ENCODE measurements at regions not wholly inside any gene's neighbourhood (a gene's known extent, or its start where the extent isn't known, plus 50 kb on each side); places are given as distances from the start of the nearest gene placed in this dataset.
"Not testable (repeated sequence)": the region's sequence is repeated elsewhere in the genome, so short reads cannot be mapped to it uniquely, and the experiment has no call there.

- no peak for DNase-seq
Observed at GRCh38 chr11:115605871-115606497, 101.8 kb upstream of the CADM1 start.

GRCh38 chr11:115605397-115605796 is 101.2 kb upstream of the CADM1 start:
- not testable (repeated sequence) for DNase-seq

DNA sequence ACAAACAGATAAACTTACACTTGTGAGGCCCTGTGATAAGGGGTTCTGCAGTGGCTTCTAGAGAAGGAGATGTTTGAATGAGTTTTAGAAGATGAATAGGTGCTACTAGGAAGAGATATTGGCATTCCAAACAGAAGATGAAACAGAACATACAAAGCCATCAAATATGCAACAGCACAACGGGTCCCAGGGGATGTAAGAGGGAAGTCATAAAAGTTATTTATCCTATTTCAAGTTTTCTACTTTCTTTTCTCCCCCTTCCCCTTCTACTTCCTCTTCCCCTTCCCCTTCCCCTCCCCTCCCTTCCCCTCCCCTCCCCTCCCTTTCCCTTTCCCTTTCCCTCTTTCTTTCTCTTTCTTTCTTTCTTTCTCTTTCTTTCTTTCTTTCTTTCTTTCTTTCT is 94.9 kb upstream of the CADM1 start:
- DNase-seq: no peak

DNA sequence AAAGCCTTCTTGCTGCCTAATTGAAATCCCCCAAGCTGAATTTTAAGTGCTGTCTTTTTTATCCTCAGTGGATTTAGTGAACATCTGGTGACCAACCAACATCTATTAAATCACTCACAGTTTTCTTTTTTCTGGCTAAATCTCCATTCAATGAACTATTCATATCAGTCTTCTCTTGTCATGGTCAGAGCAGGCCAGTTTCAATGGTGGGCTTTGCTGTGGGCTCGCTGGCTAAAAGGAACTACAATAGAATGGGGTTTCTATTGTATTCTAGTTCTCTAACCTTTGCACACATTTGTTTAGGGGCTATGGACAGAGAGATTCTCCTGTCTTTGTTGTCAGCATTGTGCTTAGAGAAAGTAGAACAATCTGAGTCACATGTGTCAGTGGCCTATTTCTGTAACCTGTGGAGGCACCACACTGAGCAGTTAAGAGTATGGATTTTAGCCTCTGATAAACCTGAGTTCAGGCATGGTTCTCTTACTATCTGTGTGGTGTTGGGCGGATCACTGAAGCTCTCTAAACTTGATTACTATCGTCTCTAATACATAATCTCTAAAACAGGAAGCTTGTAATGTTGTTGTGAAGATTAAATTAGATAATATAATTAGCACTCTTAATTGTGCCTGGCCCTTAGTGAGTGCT is 94.2 kb upstream of the CADM1 start:
- DNase-seq: no peak

GRCh38 chr11:115591380-115591779 is 87.2 kb upstream of the CADM1 start:
- DNase-seq: no peak

DNA sequence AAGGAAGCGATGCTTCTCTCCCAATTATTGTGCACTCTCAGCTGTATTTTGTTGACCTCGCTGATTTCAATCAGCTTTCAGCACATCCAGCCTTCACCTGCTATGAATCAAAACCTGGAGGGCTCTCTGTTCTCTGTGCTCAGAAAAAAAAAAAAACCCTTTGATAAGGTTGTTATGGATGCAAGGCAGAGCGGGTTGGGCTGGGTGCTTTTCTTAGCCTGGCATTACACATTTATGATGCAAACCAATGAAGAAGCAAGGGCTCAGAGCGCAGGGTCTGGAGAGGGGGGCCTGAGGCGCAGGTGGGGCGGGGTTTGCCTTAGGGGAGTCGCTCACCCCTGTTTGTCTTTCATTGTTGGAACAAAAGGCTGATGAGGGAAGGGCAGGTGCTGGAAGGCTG is 86.0 kb upstream of the CADM1 start:
- no peak for DNase-seq

DNA sequence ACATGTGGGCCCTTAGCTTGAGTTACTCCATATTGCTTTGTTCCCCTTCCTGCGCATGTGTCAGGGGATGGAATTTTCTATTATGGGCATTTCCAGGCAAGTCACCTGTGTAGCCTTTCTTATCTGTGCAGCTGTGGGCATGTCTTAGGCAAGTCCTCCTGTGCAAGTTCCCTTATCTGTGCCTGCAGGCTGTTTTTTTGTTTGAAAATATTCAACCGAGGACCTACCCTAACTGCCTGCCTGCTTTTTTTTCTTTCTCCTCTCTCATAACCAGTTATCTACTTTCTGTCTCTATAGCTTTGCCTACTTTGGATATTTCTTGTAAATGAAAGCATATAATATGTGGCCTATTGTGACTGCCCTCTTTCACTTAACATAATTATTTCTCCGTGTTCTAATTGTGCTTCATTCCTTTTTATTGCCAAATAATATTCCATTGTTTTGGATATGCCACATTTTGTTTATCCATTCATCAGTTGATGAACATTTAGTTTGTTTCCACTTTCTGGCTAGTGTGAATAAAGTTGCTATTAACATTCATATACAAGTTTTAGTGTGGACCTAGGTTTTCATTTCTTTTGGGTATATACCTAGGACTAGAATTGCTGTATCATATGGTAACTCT is 83.6 kb upstream of the CADM1 start:
- no peak for DNase-seq

GRCh38 chr11:115585361-115586024 is 81.3 kb upstream of the CADM1 start:
- no peak for DNase-seq

DNA sequence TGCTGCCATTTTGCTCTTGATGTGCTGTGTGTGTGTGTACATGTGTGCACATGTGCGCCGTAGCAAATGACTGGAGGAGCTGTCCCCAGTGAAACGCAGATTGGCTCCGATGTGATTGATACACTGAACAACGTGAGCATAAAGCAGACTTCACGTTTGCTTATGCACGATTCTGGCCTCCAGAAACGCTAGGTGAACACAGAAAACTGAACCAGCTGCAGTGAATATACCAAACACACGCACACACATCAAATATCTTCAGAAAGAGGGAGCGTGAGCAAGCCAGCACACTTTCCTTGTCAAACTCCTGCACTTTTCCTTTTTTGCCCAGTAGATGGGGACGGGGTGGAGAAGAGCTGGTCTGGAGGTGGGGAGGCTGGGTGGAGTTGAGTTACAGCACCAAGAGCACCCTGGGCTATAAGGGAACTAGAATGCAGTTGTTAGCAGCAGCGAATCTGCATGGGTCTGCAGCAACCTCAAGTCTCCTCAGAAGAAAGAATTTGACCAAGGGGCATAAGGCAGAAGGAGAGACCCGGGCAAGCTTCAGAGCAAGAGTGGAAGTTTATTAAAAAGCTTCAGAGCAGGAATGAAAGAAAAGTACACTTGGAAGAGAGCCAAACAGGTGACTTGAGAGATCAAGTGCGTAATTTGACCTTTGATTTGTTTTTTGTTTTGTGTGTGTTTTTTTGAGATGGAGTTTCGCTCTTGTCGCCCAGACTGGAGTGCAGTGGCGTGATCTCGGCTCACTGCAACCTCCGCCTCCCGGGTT is 77.8 kb upstream of the CADM1 start:
- no peak for DNase-seq

- no peak for DNase-seq
Observed at GRCh38 chr11:115580927-115581680, 76.9 kb upstream of the CADM1 start.

- no peak for DNase-seq
Observed at GRCh38 chr11:115580416-115580815, 76.2 kb upstream of the CADM1 start.

DNA sequence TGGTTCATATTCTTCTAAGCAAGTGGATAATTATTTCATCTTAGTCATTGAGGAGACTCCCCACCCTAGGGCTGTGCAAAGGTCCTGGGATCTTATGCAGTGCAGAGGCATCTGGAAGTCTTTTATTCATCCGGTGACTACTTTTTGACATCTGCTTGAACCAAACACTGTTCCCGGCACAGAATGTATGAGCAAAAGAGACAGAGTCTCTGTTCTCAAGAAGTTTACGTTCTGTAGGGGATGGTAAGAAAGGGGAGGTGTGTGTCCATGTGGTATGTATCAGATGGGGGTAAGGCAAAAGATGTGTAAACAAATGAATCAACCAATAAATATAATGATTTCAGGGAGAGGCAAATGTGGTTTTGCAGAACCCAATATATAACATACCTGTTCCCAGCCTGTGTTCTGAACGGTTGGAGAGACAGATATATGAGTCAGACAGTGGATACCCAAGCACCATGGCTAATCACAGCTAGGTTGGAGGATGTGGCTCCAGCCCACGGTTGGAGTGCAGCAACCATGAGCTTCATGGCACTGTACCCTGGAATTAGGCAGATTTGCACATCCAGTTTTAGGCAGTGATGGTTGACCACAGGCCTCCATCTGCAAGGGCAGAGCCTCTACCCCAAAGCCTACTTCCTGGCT is 75.1 kb upstream of the CADM1 start:
- DNase-seq: no peak

- DNase-seq: no peak
Observed at GRCh38 chr11:115578275-115578674, 74.1 kb upstream of the CADM1 start.

DNA sequence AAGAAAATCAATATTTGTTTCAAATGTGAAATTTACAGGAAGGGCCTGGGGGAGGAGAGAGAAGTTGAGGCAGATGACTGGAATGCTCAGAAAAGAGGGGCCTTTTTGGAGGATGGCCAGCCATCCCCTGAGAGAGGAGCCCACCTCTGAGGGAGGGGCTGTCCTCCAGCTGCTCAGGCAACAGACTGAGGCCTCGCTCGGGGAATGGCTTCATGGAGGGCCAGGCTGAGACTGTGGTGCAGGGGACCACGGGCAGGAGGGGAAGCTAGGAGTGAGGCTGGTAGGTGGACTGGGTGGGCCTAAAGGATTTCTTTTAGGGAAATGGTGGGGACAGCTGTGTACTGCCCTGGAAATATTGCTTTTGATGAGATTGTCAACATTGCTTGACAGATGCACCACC is 73.5 kb upstream of the CADM1 start:
- DNase-seq: no peak

GRCh38 chr11:115576606-115577380 is 72.6 kb upstream of the CADM1 start:
- no peak for DNase-seq

DNA sequence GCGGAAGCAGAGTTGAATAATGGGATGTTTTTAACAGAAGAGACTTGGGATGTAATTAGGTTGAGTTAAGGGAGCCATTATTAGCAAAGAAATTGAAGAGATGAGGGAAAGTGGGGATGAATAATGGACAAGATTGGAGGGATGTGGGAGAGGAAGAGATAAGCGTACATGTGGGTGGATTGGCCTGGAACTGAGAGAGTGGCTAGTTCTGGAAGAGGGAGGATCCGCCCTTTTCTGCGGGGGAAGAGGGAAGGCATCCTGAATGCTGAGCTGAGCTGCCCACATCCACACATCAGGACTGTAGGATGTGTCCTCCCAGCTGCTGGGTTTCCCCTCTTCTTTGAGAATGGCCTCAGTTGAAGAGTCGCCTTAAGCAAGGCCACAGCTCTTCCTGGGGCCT is 68.3 kb upstream of the CADM1 start:
- no peak for DNase-seq

DNA sequence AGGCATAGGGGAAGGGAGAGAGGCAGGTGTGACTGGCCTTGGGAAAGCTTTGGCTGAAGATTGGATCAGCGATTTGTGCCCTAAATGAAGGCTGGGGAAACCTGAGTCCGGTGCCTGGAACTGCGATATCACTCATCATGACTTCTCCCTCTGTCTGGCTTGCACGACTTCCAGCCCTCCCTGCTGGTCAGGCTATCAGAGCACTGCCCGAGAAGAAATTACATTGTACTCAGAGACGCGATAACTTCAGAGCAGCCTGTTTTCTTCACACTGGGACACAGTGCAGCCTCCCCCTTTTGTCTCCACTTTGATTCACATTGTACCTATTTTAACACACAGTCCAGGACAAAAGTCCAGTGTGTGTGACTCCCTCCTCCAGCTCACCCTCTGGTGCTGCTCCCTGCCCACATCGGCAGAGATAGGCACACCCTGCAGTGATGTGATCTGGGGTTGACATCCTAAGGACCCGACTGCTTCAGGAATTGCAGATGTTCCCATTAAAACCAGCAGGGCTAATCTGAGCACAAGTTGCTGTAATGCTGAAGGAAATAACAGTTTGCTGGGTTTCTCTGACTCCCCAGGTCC is 62.1 kb upstream of the CADM1 start:
- DNase-seq: no peak

GRCh38 chr11:115564851-115565250 is 60.6 kb upstream of the CADM1 start:
- no peak for DNase-seq

DNA sequence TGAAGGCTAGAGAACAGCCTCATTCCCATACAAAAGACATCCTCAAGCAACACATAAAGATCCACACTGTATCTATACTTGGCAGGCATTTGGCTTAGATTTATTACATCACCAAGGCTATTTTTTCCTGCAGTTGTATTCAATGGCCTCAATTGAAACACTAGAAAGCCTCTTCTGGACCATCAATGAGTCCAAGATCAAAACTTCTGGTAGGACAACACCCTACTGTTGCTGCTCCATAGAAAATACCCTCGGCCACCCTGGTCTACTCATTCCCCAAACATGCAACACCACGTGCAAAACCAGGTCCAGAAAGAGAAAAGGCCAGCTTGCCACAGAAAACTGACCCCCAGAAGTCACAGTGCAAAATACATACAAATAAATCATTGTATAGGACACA is 56.9 kb upstream of the CADM1 start:
- no peak for DNase-seq

DNA sequence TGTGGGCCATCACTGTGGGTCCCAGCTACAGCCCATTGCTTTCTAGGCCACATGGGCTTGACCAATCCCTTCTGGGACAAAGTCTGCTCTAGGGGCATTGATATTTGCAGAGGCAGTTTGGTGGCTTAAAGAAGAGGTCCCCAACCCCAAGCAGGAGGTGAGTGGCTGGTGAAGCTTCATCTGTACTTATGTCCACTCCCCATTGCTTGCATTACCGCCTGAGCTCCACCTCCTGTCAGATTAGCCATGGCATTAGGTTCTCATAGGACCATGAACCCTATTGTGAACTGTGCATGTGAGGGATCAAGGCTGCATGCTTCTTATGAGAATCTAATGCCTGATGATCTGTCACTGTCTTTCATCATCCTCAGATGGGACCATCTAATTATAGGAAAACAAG is 54.4 kb upstream of the CADM1 start:
- no peak for DNase-seq

- DNase-seq: no peak
Observed at GRCh38 chr11:115557681-115558080, 53.5 kb upstream of the CADM1 start.
